Smooth muscle cell of the brain vasculature (primary cell): ENCODE measurements at regions not wholly inside any gene's neighbourhood (a gene's known extent, or its start where the extent isn't known, plus 50 kb on each side); places are given as distances from the start of the nearest gene placed in this dataset.
"Not testable (repeated sequence)": the region's sequence is repeated elsewhere in the genome, so short reads cannot be mapped to it uniquely, and the experiment has no call there.

Experiments used
- DNase-seq: peaks from one replicate; pipeline ENCODE4 v3.0.0-alpha.2; 2012; ENCODE audit warnings: low read depth, low spot score

GRCh38 chrX:25442499-25442898, 426.7 kb upstream of the ARX start:
- DNase-seq: no peak

GRCh38 chrX:25433307-25433706, 417.5 kb upstream of the ARX start:
- DNase-seq: no peak

- no peak for DNase-seq
Measured at GRCh38 chrX:25432396-25432795, 416.6 kb upstream of the ARX start.

- DNase-seq: no peak
Measured at GRCh38 chrX:25427873-25428555, 412.2 kb upstream of the ARX start.

- not testable (repeated sequence) for DNase-seq
Measured at GRCh38 chrX:25404163-25404562, 388.4 kb upstream of the ARX start.

GRCh38 chrX:25389266-25389665, 373.5 kb upstream of the ARX start:
- DNase-seq: no peak

GRCh38 chrX:25383196-25383595, 367.4 kb upstream of the ARX start:
- DNase-seq: no peak

- DNase-seq: no peak
Measured at GRCh38 chrX:25356456-25356855, 340.7 kb upstream of the ARX start.

- DNase-seq: no peak
Measured at GRCh38 chrX:25344161-25344936, 328.6 kb upstream of the ARX start.

- no peak for DNase-seq
Measured at GRCh38 chrX:25343060-25343459, 327.3 kb upstream of the ARX start.

GRCh38 chrX:25337841-25338240, 322.1 kb upstream of the ARX start:
- no peak for DNase-seq

- DNase-seq: no peak
Measured at GRCh38 chrX:25300994-25301393, 285.2 kb upstream of the ARX start.

- DNase-seq: no peak
Measured at GRCh38 chrX:25296850-25297249, 281.1 kb upstream of the ARX start.

- DNase-seq: no peak
Measured at GRCh38 chrX:25295466-25295865, 279.7 kb upstream of the ARX start.

GRCh38 chrX:25290132-25290531, 274.4 kb upstream of the ARX start:
- DNase-seq: no peak

GRCh38 chrX:25288676-25289075, 272.9 kb upstream of the ARX start:
- no peak for DNase-seq

- DNase-seq: no peak
Measured at GRCh38 chrX:25287521-25287920, 271.8 kb upstream of the ARX start.

- DNase-seq: no peak
Measured at GRCh38 chrX:25285598-25285997, 269.8 kb upstream of the ARX start.

- DNase-seq: no peak
Measured at GRCh38 chrX:25279510-25279909, 263.7 kb upstream of the ARX start.

GRCh38 chrX:25278341-25278740, 262.6 kb upstream of the ARX start:
- no peak for DNase-seq

GRCh38 chrX:25277574-25277973, 261.8 kb upstream of the ARX start:
- no peak for DNase-seq

GRCh38 chrX:25275159-25275558, 259.4 kb upstream of the ARX start:
- DNase-seq: no peak

GRCh38 chrX:25241461-25241860, 225.7 kb upstream of the ARX start:
- no peak for DNase-seq
